Testis (tissue), 2 donors: ENCODE measurements at regions not wholly inside any gene's neighbourhood (a gene's known extent, or its start where the extent isn't known, plus 50 kb on each side); places are given as distances from the start of the nearest gene placed in this dataset.

Experiments used
- DNase-seq: peaks from one replicate; pipeline ENCODE4 v3.0.0-alpha.2; 2019
- H3K27ac ChIP-seq, 2 donors: fragments of 200-600 bp; sonication (generic); one replicate each; pipeline ENCODE4 v1.5.1; 2019
- H3K27me3 ChIP-seq: fragments of 200-600 bp; sonication (generic); one replicate; pipeline ENCODE4 v1.5.1; 2019
- H3K36me3 ChIP-seq: fragments of 200-600 bp; sonication (generic); one replicate; pipeline ENCODE4 v1.5.1; 2017; ENCODE audit warnings: low read depth; ENCODE audit errors: missing control alignments
- H3K4me1 ChIP-seq: fragments of 200-600 bp; sonication (generic); one replicate; pipeline ENCODE4 v1.5.1; 2019
- H3K4me3 ChIP-seq, 2 donors: fragments of 200-600 bp; sonication (generic); one replicate each; pipeline ENCODE4 v1.5.1; 2017 to 2019
- H3K9me3 ChIP-seq: fragments of 200-600 bp; sonication (generic); one replicate; pipeline ENCODE4 v1.5.1; 2017
- POLR2A ChIP-seq: fragments of 450-650 bp; IDR thresholded peaks from one replicate; pipeline ENCODE4 v1.6.1; 2017; ENCODE audit warnings: antibody characterized with exemption, mild to moderate bottlenecking, moderate library complexity
- WGBS, 2 donors: methylation state at CpG; one replicate each; pipeline ENCODE4 v1.1.5; 2018; 5-methylcytosine and 5-hydroxymethylcytosine counted together
- intact Hi-C: fragments of 100-400 bp; cut with DNase I; formaldehyde crosslinking; loops from one replicate; pipeline ENCODE4 v1.15.1; 2023; ENCODE audit warnings: low total_unique reads
- TF ChIP-seq, protein P1 (sequence below), 3 experiments: fragments of 450-650 bp in 2 of 3; fragments of 200-600 bp in 1 of 3; sonication (generic) in 1 of 3; IDR thresholded peaks; one replicate each; pipeline ENCODE4 v1.5.1; 2016 to 2019; ENCODE audit warnings: antibody characterized with exemption in 3 of 3, mild to moderate bottlenecking in 2 of 3, moderate library complexity in 1 of 3

- no peaks in the 10 kb centered on the region for H3K27me3 ChIP-seq
- H3K4me1 ChIP-seq = no peaks in the 10 kb centered on the region
- no peaks in the 10 kb centered on the region for H3K36me3 ChIP-seq
- TF ChIP-seq POLR2A = no peak
- TF ChIP-seq, protein P1, sequence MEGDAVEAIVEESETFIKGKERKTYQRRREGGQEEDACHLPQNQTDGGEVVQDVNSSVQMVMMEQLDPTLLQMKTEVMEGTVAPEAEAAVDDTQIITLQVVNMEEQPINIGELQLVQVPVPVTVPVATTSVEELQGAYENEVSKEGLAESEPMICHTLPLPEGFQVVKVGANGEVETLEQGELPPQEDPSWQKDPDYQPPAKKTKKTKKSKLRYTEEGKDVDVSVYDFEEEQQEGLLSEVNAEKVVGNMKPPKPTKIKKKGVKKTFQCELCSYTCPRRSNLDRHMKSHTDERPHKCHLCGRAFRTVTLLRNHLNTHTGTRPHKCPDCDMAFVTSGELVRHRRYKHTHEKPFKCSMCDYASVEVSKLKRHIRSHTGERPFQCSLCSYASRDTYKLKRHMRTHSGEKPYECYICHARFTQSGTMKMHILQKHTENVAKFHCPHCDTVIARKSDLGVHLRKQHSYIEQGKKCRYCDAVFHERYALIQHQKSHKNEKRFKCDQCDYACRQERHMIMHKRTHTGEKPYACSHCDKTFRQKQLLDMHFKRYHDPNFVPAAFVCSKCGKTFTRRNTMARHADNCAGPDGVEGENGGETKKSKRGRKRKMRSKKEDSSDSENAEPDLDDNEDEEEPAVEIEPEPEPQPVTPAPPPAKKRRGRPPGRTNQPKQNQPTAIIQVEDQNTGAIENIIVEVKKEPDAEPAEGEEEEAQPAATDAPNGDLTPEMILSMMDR (IDR thresholded peaks at IDR 0.05) = no peak
- intact Hi-C loops = no loop called here
- no peak for DNase-seq
- no peaks in the 10 kb centered on the region for H3K9me3 ChIP-seq
- no peak overlapping the region for H3K4me3 ChIP-seq
- no peak overlapping the region for H3K27ac ChIP-seq
- 85 to 87% methylated on average over 3 of the region's 3 CpGs for WGBS, 2 donors
Observed at GRCh38 chr4:97475621-97476020, 667.7 kb downstream of the STPG2 start.

GRCh38 chr4:97477974-97478373, 665.3 kb downstream of the STPG2 start:
- no peak for TF ChIP-seq POLR2A
- TF ChIP-seq, protein P1 (IDR thresholded peaks at IDR 0.05) = no peak

DNA sequence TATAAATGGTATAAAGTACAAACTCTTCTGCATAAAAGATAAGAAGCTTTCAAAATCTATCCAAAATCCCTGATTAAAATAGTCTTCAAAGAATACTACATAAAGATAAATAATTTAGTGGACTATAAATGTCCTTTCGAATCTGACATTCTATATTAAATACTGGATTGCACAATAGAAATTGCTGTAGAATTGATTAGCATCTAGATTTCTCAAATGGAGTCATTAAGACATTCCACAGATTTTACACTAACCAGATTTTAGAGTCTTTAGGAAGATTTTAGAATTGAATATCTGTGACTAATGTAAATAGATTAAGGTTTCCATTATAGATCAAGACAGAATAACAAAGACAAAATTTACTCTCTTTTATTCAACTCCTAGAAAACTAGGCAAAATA, 663.9 kb downstream of the STPG2 start:
- no peak for TF ChIP-seq POLR2A
- TF ChIP-seq, protein P1 (IDR thresholded peaks at IDR 0.05) = no peak
- WGBS, 2 donors = 64 to 73% methylated on average over 1 of the region's 1 CpG
- Histone ChIP-seq H3K9me3 (no peaks in the 10 kb centered on the region), H3K27ac (no peak overlapping the region), H3K4me3 (no peak overlapping the region), H3K27me3 (no peaks in the 10 kb centered on the region), H3K36me3 (no peaks in the 10 kb centered on the region), H3K4me1 (no peaks in the 10 kb centered on the region)
- no peak for DNase-seq
- intact Hi-C loops = no loop called here

More at GRCh38 chr4:97477974-97478373, 665.3 kb downstream of the STPG2 start:
- Histone ChIP-seq H3K27ac (no peak overlapping the region), H3K4me1 (no peaks in the 10 kb centered on the region), H3K36me3 (no peaks in the 10 kb centered on the region), H3K9me3 (no peaks in the 10 kb centered on the region), H3K4me3 (no peak overlapping the region), H3K27me3 (no peaks in the 10 kb centered on the region)
- DNase-seq = no peak
- intact Hi-C loops = no loop called here
- WGBS, 2 donors = 71 to 77% methylated on average over 3 of the region's 3 CpGs

GRCh38 chr4:97491856-97492255, 651.4 kb downstream of the STPG2 start:
- intact Hi-C loops = no loop called here
- Histone ChIP-seq H3K4me3 (no peak overlapping the region), H3K27ac (no peak overlapping the region), H3K4me1 (no peaks in the 10 kb centered on the region), H3K27me3 (no peaks in the 10 kb centered on the region), H3K36me3 (no peaks in the 10 kb centered on the region), H3K9me3 (no peaks in the 10 kb centered on the region)
- no peak for TF ChIP-seq POLR2A
- WGBS, 2 donors = 90 to 96% methylated on average over 3 of the region's 3 CpGs
- DNase-seq = no peak

DNA sequence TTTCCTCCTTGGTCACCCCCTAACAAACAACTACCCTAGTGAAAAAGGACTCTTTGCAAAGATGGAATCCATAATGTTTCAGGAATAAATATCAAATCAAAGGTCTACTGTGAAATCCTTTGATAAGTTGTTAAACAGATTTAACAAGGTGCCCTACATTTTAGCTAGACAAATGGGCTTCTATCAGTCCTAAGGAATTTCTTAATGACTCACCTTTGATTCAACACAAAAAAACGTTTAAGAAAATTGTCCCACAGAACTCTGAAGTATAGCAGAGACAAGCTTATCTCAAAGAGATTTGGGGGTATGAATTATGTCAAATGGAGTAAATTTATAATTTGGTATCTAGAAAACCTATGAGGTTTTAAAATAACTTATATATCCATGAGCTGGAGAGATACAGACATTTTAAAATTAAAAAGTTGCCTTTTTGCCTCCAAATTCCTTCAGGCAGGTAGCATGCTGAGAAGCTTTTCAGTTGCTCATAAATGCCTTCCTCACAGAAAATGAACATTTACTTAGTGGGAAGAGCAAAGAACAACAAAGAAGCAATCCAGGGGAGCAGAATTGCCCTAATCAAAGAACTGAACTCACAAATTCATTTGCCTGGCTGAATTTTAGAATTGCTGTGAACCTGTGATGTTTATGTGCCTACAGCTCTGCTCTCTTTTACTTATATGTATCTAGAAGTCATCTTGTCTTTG, 649.3 kb downstream of the STPG2 start:
- DNase-seq = no peak
- no peak overlapping the region for H3K4me3 ChIP-seq
- WGBS, 2 donors = 13 to 35% methylated on average over 1 of the region's 1 CpG
- no peaks in the 10 kb centered on the region for H3K9me3 ChIP-seq
- H3K27ac ChIP-seq = peak overlapping the region in 1 of 2 donors; percentile 54
- intact Hi-C loops = no loop called here
- no peaks in the 10 kb centered on the region for H3K36me3 ChIP-seq
- no peak for TF ChIP-seq POLR2A
- TF ChIP-seq, protein P1 (IDR thresholded peaks at IDR 0.05) = no peak
- no peaks in the 10 kb centered on the region for H3K4me1 ChIP-seq
- H3K27me3 ChIP-seq = no peaks in the 10 kb centered on the region
